B cell (primary cell): ENCODE measurements at regions not wholly inside any gene's neighbourhood (a gene's known extent, or its start where the extent isn't known, plus 50 kb on each side); places are given as distances from the start of the nearest gene placed in this dataset.

Source experiments
- ATAC-seq: fragments of 200-7000 bp; cut with Tn5 transposase; one replicate; pipeline ENCODE4 v1.10.0; 2021; ENCODE audit warnings: low read depth, mild to moderate bottlenecking, moderate number of reproducible peaks, moderate library complexity
- CTCF ChIA-PET: fragments of 350-600 bp; sonication (Branson Sonifier 250); formaldehyde crosslinking; loops from one replicate; lab custom pipeline; 2021; ENCODE audit warnings: antibody characterized with exemption, inconsistent platforms; lab: Charles Lee
- POLR2A ChIA-PET: fragments of 350-600 bp; sonication (Branson Sonifier 250); formaldehyde crosslinking; loops from one replicate; lab custom pipeline; 2021; ENCODE audit warnings: antibody characterized with exemption; lab: Charles Lee
- DNase-seq: peaks from one replicate; pipeline ENCODE4 v3.0.0; 2013
- H2AFZ ChIP-seq: 2 replicates; pipeline ENCODE4 v1.6.1; 2012; ENCODE audit warnings: mild to moderate bottlenecking, low read depth, low read length; ENCODE audit not compliant: insufficient read depth, poor library complexity, severe bottlenecking
- H3K27ac ChIP-seq, 2 donors: 1 replicate in 1 of 2; 2 replicates in 1 of 2; pipeline ENCODE4 v1.5.1; 2012 to 2013; ENCODE audit warnings: low read length in 2 of 2, mild to moderate bottlenecking in 2 of 2, moderate library complexity in 1 of 2
- H3K27me3 ChIP-seq, 4 experiments: fragments of 200-600 bp in 1 of 4; sonication (generic) in 1 of 4; replicated peaks in 1 of 4; 1 replicate in 2 of 4; 2 replicates in 2 of 4; pipeline versions ENCODE4 v1.6.1 to v1.7.0; 2013 to 2016; ENCODE audit warnings: low read length in 3 of 4, mild to moderate bottlenecking in 2 of 4, mixed read lengths in 1 of 4, moderate library complexity in 1 of 4; ENCODE audit not compliant: insufficient read depth in 4 of 4, control insufficient read depth in 3 of 4; ENCODE audit errors: control extremely low read depth in 1 of 4
- H3K36me3 ChIP-seq, 2 experiments: replicated peaks in 1 of 2; 1 replicate in 1 of 2; 2 replicates in 1 of 2; pipeline versions ENCODE4 v1.6.1 to v1.7.1; 2013; ENCODE audit warnings: low read length in 1 of 2; ENCODE audit not compliant: insufficient read depth in 2 of 2, control insufficient read depth in 1 of 2; ENCODE audit errors: control extremely low read depth in 1 of 2, extremely low read depth in 1 of 2
- H3K4me1 ChIP-seq, 2 donors: fragments of 200-600 bp in 1 of 2; sonication (generic) in 1 of 2; 1 replicate in 1 of 2; 2 replicates in 1 of 2; pipeline versions ENCODE4 v1.5.1 to v1.6.1; 2013 to 2017; ENCODE audit warnings: low read length in 2 of 2; ENCODE audit not compliant: control insufficient read depth in 2 of 2, insufficient read depth in 2 of 2
- H3K4me2 ChIP-seq: replicated peaks from 2 replicates; pipeline ENCODE3; 2012; ENCODE audit warnings: mild to moderate bottlenecking, low read depth, low read length; ENCODE audit not compliant: poor library complexity, severe bottlenecking
- H3K4me3 ChIP-seq, 5 experiments: fragments of 200-600 bp in 1 of 5; sonication (generic) in 1 of 5; 1 replicate in 3 of 5; 2 replicates in 2 of 5; pipeline versions ENCODE4 v1.5.1 to v1.7.0; 2011 to 2016; ENCODE audit warnings: low read length in 4 of 5, mild to moderate bottlenecking in 4 of 5, low read depth in 2 of 5, control low read depth in 1 of 5, moderate library complexity in 1 of 5; ENCODE audit not compliant: insufficient read depth in 1 of 5; ENCODE audit errors: control extremely low read depth in 1 of 5, extremely low read depth in 1 of 5
- H3K79me2 ChIP-seq: fragments of 200-600 bp; sonication (generic); one replicate; pipeline ENCODE4 v1.6.0; 2016; ENCODE audit warnings: low read length; ENCODE audit not compliant: control insufficient read depth, insufficient read depth
- H3K9ac ChIP-seq: fragments of 200-600 bp; sonication (generic); 2 replicates; pipeline ENCODE4 v1.6.1; 2017; ENCODE audit warnings: mild to moderate bottlenecking, low read length, moderate library complexity
- H3K9me3 ChIP-seq, 3 donors: one replicate each; pipeline versions ENCODE4 v1.6.1 to v1.7.1; 2013; ENCODE audit warnings: low read length in 2 of 3; ENCODE audit not compliant: control insufficient read depth in 2 of 3, insufficient read depth in 1 of 3; ENCODE audit errors: control extremely low read depth in 1 of 3
- H4K20me1 ChIP-seq: 2 replicates; pipeline ENCODE4 v1.6.0; 2012; ENCODE audit warnings: mild to moderate bottlenecking, low read length; ENCODE audit not compliant: insufficient read depth, control insufficient read depth, poor library complexity, severe bottlenecking
- H3K27ac Mint-ChIP-seq: one replicate; pipeline ENCODE4 v1.8.0; 2021; ENCODE audit warnings: mixed read lengths
- H3K27me3 Mint-ChIP-seq: one replicate; pipeline ENCODE4 v1.8.0; 2021; ENCODE audit warnings: mixed read lengths
- H3K4me1 Mint-ChIP-seq: one replicate; pipeline ENCODE4 v1.8.0; 2021; ENCODE audit warnings: mixed read lengths
- H3K4me3 Mint-ChIP-seq: one replicate; pipeline ENCODE4 v1.8.0; 2021; ENCODE audit warnings: mixed read lengths
- H3K9me3 Mint-ChIP-seq: one replicate; pipeline ENCODE4 v1.8.0; 2022; ENCODE audit warnings: mixed read lengths; ENCODE audit not compliant: insufficient read depth
- CTCF ChIP-seq: fragments of 200-600 bp; IDR thresholded peaks from one replicate; pipeline ENCODE4 v1.8.0; 2022; ENCODE audit warnings: antibody characterized with exemption, mild to moderate bottlenecking
- EZH2 ChIP-seq: IDR thresholded peaks from 2 replicates; pipeline ENCODE4 v1.6.1; 2012; ENCODE audit warnings: borderline replicate concordance, low read depth, mild to moderate bottlenecking, moderate library complexity, low read length; ENCODE audit not compliant: insufficient read depth, poor library complexity, severe bottlenecking
- WGBS: methylation state at CpG from one replicate; pipeline ENCODE4 v1.1.5; 2013; ENCODE audit warnings: missing lambda C conversion rate; ENCODE audit not compliant: insufficient coverage; 5-methylcytosine and 5-hydroxymethylcytosine counted together
- intact Hi-C: fragments of 100-400 bp; cut with micrococcal nuclease; formaldehyde crosslinking; loops from one replicate; pipeline ENCODE4 v1.10.0; 2022

DNA sequence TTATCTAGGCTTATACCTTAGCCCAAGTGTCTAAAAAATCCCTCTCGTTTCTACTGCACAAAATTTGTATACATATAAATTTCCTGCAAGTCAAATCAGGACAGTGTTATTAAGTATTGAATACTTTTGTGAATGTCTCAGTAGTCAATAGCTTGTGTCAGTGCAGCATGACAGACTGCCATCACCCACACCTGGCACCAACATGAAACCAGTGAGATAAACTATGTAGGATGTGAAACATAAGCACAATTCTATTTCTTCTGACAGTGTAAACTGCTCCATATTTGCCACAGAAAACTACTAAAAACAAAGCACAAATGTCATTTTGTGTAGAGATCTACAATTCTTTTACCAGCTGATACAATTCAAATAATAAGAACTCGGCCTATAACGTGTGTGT, 542.1 kb upstream of the LUZP2 start:
- intact Hi-C loops, result no loop called here
- H3K4me3 ChIP-seq, result no peak overlapping the region
- no peak overlapping the region for H3K4me2 ChIP-seq
- no peaks in the 10 kb centered on the region for H3K79me2 ChIP-seq
- no peak for ATAC-seq
- Mint-ChIP-seq H3K9me3 (no peaks in the 10 kb centered on the region), H3K27me3 (no peaks in the 10 kb centered on the region), H3K4me1 (no peaks in the 10 kb centered on the region), H3K27ac (no peak overlapping the region), H3K4me3 (no peak overlapping the region)
- H4K20me1 ChIP-seq, result no peaks in the 10 kb centered on the region
- no peak overlapping the region for H2AFZ ChIP-seq
- H3K27me3 ChIP-seq, result no peaks in the 10 kb centered on the region
- WGBS, result no CpG with 5 or more reads among the region's 3 CpGs
- no peaks in the 10 kb centered on the region for H3K9me3 ChIP-seq
- ChIA-PET POLR2A (no interaction called here), CTCF (no interaction called here)
- H3K4me1 ChIP-seq, result no peaks in the 10 kb centered on the region
- H3K36me3 ChIP-seq, result no peaks in the 10 kb centered on the region
- no peak for DNase-seq
- no peak for TF ChIP-seq EZH2
- TF ChIP-seq CTCF, result no peak
- H3K9ac ChIP-seq, result no peak overlapping the region
- H3K27ac ChIP-seq, result no peak overlapping the region

DNA sequence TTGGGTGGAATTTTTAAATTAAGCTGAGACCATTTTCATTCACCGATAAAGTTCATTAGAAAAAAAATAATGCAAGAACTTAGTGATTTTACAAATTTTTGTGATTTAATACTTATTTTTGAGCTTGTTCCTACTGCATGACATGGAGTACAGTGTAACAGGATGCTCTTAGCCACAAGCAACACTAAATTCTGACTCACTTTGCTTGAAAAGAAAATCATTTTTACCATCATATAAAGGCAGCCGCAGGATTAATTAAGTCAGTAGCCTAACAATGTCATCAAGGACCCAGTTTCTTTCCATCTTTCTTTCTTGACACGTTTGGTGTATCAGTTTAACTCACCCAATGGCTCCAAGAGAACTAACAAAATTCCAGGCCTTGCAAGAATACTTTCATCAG, 540.3 kb upstream of the LUZP2 start:
- H3K4me1 ChIP-seq, result no peaks in the 10 kb centered on the region
- H3K9me3 Mint-ChIP-seq, result no peaks in the 10 kb centered on the region

More for the DNA sequence above, 540.3 kb upstream of the LUZP2 start:
- TF ChIP-seq CTCF (no peak), EZH2 (no peak)
- Histone ChIP-seq H3K4me2 (no peak overlapping the region), H4K20me1 (no peaks in the 10 kb centered on the region), H3K27me3 (no peaks in the 10 kb centered on the region), H3K9me3 (peaks cover 0 to 2% (median 0%) of the 10 kb centered on the region in 3 donors), H3K4me3 (no peak overlapping the region), H2AFZ (no peak overlapping the region), H3K79me2 (no peaks in the 10 kb centered on the region), H3K36me3 (no peaks in the 10 kb centered on the region), H3K9ac (no peak overlapping the region), H3K27ac (no peak overlapping the region)
- POLR2A ChIA-PET, result no interaction called here
- 100% methylated on average over 1 of the region's 3 CpGs for WGBS
- Mint-ChIP-seq H3K4me1 (no peaks in the 10 kb centered on the region), H3K4me3 (no peak overlapping the region), H3K27me3 (no peaks in the 10 kb centered on the region), H3K27ac (no peak overlapping the region)
- intact Hi-C loops, result no loop called here
- no peak for DNase-seq
- CTCF ChIA-PET, result no interaction called here
- no peak for ATAC-seq
